ENCODE measurements at regions not wholly inside any gene's neighbourhood (a gene's known extent, or its start where the extent isn't known, plus 50 kb on each side); places are given as distances from the start of the nearest gene placed in this dataset.

- no peak for TF ChIP-seq MYC (IDR thresholded peaks at IDR 0.05; ENCODE audit: low read depth, low read length)
- no peak for TF ChIP-seq CTCF (IDR thresholded peaks at IDR 0.05; ENCODE audit: low read depth, low read length)
These were observed 587.2 kb downstream of the PTPRU start for GRCh38 chr1:29823561-29823960.

Measured in NB4 (cell line).